ENCODE measurements at regions not wholly inside any gene's neighbourhood (a gene's known extent, or its start where the extent isn't known, plus 50 kb on each side); places are given as distances from the start of the nearest gene placed in this dataset.
A peak's percentile ranks its signal among the peaks of the same experiment; 100 is the strongest.

DNA sequence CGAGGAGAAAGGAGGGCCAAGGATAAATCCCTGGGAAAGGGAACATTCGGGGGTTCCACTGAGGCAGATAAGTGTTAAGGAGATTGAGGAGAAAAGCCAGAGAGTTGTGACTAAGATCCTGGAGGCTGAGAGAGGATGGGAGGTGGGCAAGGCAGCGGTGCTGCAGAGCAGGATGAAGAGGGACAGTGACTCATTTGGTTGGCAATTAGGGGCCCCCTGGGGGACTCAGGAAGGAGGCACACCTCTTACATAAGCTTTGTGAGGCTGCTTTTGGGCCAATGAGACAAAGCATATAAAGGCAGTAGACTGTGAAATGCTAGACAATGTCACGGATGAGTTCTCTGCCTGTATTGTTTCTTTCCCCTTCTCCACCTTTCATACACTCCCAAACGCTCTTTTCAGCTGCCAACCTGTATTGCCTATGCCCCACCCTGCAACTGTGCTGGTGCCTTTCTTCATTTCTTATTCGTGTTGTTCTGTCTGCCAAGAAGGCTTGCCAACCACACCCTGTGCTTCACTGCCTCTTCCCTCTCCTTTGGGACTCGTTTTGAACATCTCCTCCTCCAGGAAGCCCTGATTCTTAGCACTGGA, 246.8 kb upstream of the KIRREL3 start:
- Histone ChIP-seq H3F3A (replicated peaks; ENCODE audit: low read depth) (no peaks in the 10 kb centered on the region), H3K9me2 (ENCODE audit: insufficient read depth) (no peaks in the 10 kb centered on the region), H4K20me1 (replicated peaks; ENCODE audit: insufficient read depth) (no peaks in the 10 kb centered on the region), H3K36me3 (ENCODE audit: insufficient read depth) (no peaks in the 10 kb centered on the region), H2AFZ (no peak overlapping the region), H3K27me3 (ENCODE audit: insufficient read depth) (no peaks in the 10 kb centered on the region), H3K4me2 (no peak overlapping the region), H3K27ac (ENCODE audit: low read depth) (no peak overlapping the region), H3K4me3 (no peak overlapping the region), H3K4me1 (ENCODE audit: insufficient read depth) (0 out of 2 replicates have a peak, but pooled peaks cover 3% of the 10 kb centered on the region), H3K79me2 (replicated peaks; ENCODE audit: insufficient read depth) (no peaks in the 10 kb centered on the region)
- H3K27me3 Mint-ChIP-seq (ENCODE audit: insufficient read depth, low read depth, poor library complexity) = peaks cover 6% of the 10 kb centered on the region
- H3K27ac Mint-ChIP-seq = no peak overlapping the region
- peaks cover 24% of the 10 kb centered on the region for H3K4me1 Mint-ChIP-seq
- peak; percentile 21 for DNase-seq (ENCODE audit: low spot score)
- no peak for TF ChIP-seq ZNF331 (CRISPR knock-in tag; IDR thresholded peaks at IDR 0.05; ENCODE audit: low read depth)
- no peak for TF ChIP-seq EZH2phosphoT487 (IDR thresholded peaks at IDR 0.05; ENCODE audit: unreplicated experiment)
- no peak for TF ChIP-seq JUNB (IDR thresholded peaks at IDR 0.05; ENCODE audit: unreplicated experiment)
- no peak for TF ChIP-seq ZNF114 (CRISPR knock-in tag; IDR thresholded peaks at IDR 0.05)
- no peak for TF ChIP-seq EZH2 (IDR thresholded peaks at IDR 0.05; ENCODE audit: low read depth, unreplicated experiment)
- no peak for TF ChIP-seq POLR2AphosphoS5 (IDR thresholded peaks at IDR 0.05; ENCODE audit: low read depth)
- TF ChIP-seq NANOG (IDR thresholded peaks at IDR 0.05; ENCODE audit: borderline replicate concordance) = no peak
- no peak for TF ChIP-seq STAT1 (IDR thresholded peaks at IDR 0.05; ENCODE audit: unreplicated experiment)
- H3K4me3 Mint-ChIP-seq = no peak overlapping the region
- H3K9me3 Mint-ChIP-seq = no peaks in the 10 kb centered on the region
- no peak; the same call in 2 of the 3 replicates for ATAC-seq
- H3K36me3 Mint-ChIP-seq (ENCODE audit: low read depth) = no peaks in the 10 kb centered on the region

GRCh38 chr11:127242676-127243075, 242.1 kb upstream of the KIRREL3 start:
- Mint-ChIP-seq H3K27ac (no peak overlapping the region), H3K4me1 (peaks cover 17% of the 10 kb centered on the region), H3K4me3 (no peak overlapping the region), H3K36me3 (ENCODE audit: low read depth) (no peaks in the 10 kb centered on the region), H3K27me3 (ENCODE audit: insufficient read depth, low read depth, poor library complexity) (peaks cover 6% of the 10 kb centered on the region), H3K9me3 (no peaks in the 10 kb centered on the region)
- Histone ChIP-seq H2AFZ (no peak overlapping the region), H3K4me2 (no peak overlapping the region), H3K4me3 (no peak overlapping the region), H3K27ac (ENCODE audit: low read depth) (no peak overlapping the region), H3K4me1 (ENCODE audit: insufficient read depth) (0 out of 2 replicates have a peak, but pooled peaks cover 3% of the 10 kb centered on the region), H4K20me1 (replicated peaks; ENCODE audit: insufficient read depth) (no peaks in the 10 kb centered on the region), H3K36me3 (ENCODE audit: insufficient read depth) (no peaks in the 10 kb centered on the region), H3K9me2 (ENCODE audit: insufficient read depth) (no peaks in the 10 kb centered on the region), H3K27me3 (ENCODE audit: insufficient read depth) (no peaks in the 10 kb centered on the region), H3K79me2 (replicated peaks; ENCODE audit: insufficient read depth) (no peaks in the 10 kb centered on the region), H3F3A (replicated peaks; ENCODE audit: low read depth) (no peaks in the 10 kb centered on the region)
- no peak for DNase-seq (ENCODE audit: low spot score)
- ATAC-seq = no peak
- TF ChIP-seq ZNF114 (CRISPR knock-in tag; IDR thresholded peaks at IDR 0.05) (no peak), ZNF331 (CRISPR knock-in tag; IDR thresholded peaks at IDR 0.05; ENCODE audit: low read depth) (no peak), EZH2phosphoT487 (IDR thresholded peaks at IDR 0.05; ENCODE audit: unreplicated experiment) (no peak), JUNB (IDR thresholded peaks at IDR 0.05; ENCODE audit: unreplicated experiment) (no peak), POLR2AphosphoS5 (IDR thresholded peaks at IDR 0.05; ENCODE audit: low read depth) (no peak), CREB1 (CRISPR knock-in tag; IDR thresholded peaks at IDR 0.05; ENCODE audit: low read depth) (no peak), EZH2 (IDR thresholded peaks at IDR 0.05; ENCODE audit: low read depth, unreplicated experiment) (no peak), NANOG (IDR thresholded peaks at IDR 0.05; ENCODE audit: borderline replicate concordance) (no peak), ETS1 (IDR thresholded peaks at IDR 0.05) (no peak), STAT1 (IDR thresholded peaks at IDR 0.05; ENCODE audit: unreplicated experiment) (no peak)
- TF ChIP-seq, protein P1, sequence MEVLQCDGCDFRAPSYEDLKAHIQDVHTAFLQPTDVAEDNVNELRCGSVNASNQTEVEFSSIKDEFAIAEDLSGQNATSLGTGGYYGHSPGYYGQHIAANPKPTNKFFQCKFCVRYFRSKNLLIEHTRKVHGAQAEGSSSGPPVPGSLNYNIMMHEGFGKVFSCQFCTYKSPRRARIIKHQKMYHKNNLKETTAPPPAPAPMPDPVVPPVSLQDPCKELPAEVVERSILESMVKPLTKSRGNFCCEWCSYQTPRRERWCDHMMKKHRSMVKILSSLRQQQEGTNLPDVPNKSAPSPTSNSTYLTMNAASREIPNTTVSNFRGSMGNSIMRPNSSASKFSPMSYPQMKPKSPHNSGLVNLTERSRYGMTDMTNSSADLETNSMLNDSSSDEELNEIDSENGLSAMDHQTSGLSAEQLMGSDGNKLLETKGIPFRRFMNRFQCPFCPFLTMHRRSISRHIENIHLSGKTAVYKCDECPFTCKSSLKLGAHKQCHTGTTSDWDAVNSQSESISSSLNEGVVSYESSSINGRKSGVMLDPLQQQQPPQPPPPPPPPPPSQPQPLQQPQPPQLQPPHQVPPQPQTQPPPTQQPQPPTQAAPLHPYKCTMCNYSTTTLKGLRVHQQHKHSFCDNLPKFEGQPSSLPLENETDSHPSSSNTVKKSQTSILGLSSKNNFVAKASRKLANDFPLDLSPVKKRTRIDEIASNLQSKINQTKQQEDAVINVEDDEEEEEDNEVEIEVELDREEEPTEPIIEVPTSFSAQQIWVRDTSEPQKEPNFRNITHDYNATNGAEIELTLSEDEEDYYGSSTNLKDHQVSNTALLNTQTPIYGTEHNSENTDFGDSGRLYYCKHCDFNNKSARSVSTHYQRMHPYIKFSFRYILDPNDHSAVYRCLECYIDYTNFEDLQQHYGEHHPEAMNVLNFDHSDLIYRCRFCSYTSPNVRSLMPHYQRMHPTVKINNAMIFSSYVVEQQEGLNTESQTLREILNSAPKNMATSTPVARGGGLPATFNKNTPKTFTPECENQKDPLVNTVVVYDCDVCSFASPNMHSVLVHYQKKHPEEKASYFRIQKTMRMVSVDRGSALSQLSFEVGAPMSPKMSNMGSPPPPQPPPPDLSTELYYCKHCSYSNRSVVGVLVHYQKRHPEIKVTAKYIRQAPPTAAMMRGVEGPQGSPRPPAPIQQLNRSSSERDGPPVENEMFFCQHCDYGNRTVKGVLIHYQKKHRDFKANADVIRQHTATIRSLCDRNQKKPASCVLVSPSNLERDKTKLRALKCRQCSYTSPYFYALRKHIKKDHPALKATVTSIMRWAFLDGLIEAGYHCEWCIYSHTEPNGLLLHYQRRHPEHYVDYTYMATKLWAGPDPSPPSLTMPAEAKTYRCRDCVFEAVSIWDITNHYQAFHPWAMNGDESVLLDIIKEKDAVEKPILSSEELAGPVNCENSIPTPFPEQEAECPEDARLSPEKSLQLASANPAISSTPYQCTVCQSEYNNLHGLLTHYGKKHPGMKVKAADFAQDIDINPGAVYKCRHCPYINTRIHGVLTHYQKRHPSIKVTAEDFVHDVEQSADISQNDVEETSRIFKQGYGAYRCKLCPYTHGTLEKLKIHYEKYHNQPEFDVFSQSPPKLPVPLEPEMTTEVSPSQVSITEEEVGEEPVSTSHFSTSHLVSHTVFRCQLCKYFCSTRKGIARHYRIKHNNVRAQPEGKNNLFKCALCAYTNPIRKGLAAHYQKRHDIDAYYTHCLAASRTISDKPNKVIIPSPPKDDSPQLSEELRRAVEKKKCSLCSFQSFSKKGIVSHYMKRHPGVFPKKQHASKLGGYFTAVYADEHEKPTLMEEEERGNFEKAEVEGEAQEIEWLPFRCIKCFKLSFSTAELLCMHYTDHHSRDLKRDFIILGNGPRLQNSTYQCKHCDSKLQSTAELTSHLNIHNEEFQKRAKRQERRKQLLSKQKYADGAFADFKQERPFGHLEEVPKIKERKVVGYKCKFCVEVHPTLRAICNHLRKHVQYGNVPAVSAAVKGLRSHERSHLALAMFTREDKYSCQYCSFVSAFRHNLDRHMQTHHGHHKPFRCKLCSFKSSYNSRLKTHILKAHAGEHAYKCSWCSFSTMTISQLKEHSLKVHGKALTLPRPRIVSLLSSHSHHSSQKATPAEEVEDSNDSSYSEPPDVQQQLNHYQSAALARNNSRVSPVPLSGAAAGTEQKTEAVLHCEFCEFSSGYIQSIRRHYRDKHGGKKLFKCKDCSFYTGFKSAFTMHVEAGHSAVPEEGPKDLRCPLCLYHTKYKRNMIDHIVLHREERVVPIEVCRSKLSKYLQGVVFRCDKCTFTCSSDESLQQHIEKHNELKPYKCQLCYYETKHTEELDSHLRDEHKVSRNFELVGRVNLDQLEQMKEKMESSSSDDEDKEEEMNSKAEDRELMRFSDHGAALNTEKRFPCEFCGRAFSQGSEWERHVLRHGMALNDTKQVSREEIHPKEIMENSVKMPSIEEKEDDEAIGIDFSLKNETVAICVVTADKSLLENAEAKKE (CRISPR knock-in tag; IDR thresholded peaks at IDR 0.05) = no peak
- TF ChIP-seq, protein P2, sequence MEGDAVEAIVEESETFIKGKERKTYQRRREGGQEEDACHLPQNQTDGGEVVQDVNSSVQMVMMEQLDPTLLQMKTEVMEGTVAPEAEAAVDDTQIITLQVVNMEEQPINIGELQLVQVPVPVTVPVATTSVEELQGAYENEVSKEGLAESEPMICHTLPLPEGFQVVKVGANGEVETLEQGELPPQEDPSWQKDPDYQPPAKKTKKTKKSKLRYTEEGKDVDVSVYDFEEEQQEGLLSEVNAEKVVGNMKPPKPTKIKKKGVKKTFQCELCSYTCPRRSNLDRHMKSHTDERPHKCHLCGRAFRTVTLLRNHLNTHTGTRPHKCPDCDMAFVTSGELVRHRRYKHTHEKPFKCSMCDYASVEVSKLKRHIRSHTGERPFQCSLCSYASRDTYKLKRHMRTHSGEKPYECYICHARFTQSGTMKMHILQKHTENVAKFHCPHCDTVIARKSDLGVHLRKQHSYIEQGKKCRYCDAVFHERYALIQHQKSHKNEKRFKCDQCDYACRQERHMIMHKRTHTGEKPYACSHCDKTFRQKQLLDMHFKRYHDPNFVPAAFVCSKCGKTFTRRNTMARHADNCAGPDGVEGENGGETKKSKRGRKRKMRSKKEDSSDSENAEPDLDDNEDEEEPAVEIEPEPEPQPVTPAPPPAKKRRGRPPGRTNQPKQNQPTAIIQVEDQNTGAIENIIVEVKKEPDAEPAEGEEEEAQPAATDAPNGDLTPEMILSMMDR (conservative IDR thresholded peaks at IDR 0.05; ENCODE audit: low read depth in 2 of 2) = no peak

Data from GM23338 (cell line).